GM23338 (cell line): ENCODE measurements at regions not wholly inside any gene's neighbourhood (a gene's known extent, or its start where the extent isn't known, plus 50 kb on each side); places are given as distances from the start of the nearest gene placed in this dataset.

ENCODE experiments used
- ATAC-seq: fragments of 200-7000 bp; cut with Tn5 transposase; 3 replicates; pipeline ENCODE4 v1.9.1; 2020
- DNase-seq: peaks from one replicate; pipeline ENCODE4 v3.0.0-alpha.2; 2015; ENCODE audit warnings: low spot score
- H2AFZ ChIP-seq: fragments of 200-600 bp; sonication (generic); 2 replicates; pipeline ENCODE4 v1.8.0; 2016; ENCODE audit warnings: antibody characterized with exemption, mild to moderate bottlenecking, moderate library complexity
- H3F3A ChIP-seq: fragments of 200-600 bp; sonication (generic); replicated peaks from 2 replicates; pipeline ENCODE4 v1.8.0; 2017; ENCODE audit warnings: antibody characterized with exemption, mixed run types, low read depth
- H3K27ac ChIP-seq: fragments of 200-600 bp; sonication (generic); 2 replicates; pipeline ENCODE4 v1.6.1; 2016; ENCODE audit warnings: low read depth
- H3K27me3 ChIP-seq: fragments of 200-600 bp; sonication (generic); 2 replicates; pipeline ENCODE4 v1.8.0; 2016; ENCODE audit warnings: mild to moderate bottlenecking, mixed run types, moderate library complexity; ENCODE audit not compliant: insufficient read depth
- H3K36me3 ChIP-seq: fragments of 200-600 bp; sonication (generic); 2 replicates; pipeline ENCODE4 v1.8.0; 2016; ENCODE audit warnings: mild to moderate bottlenecking; ENCODE audit not compliant: insufficient read depth
- H3K4me1 ChIP-seq: fragments of 200-600 bp; sonication (generic); 2 replicates; pipeline ENCODE4 v1.8.0; 2016; ENCODE audit warnings: mild to moderate bottlenecking, moderate library complexity; ENCODE audit not compliant: insufficient read depth
- H3K4me2 ChIP-seq: fragments of 200-600 bp; sonication (generic); 2 replicates; pipeline ENCODE4 v1.7.1; 2017; ENCODE audit warnings: mixed run types
- H3K4me3 ChIP-seq: fragments of 200-600 bp; sonication (generic); 2 replicates; pipeline ENCODE4 v1.6.1; 2016; ENCODE audit warnings: mixed run types
- H3K79me2 ChIP-seq: fragments of 200-600 bp; sonication (generic); replicated peaks from 2 replicates; pipeline ENCODE4 v1.8.0; 2017; ENCODE audit warnings: mild to moderate bottlenecking; ENCODE audit not compliant: insufficient read depth
- H3K9me2 ChIP-seq: fragments of 200-600 bp; sonication (generic); 2 replicates; pipeline ENCODE4 v1.8.0; 2017; ENCODE audit not compliant: insufficient read depth
- H4K20me1 ChIP-seq: fragments of 200-600 bp; sonication (generic); replicated peaks from 2 replicates; pipeline ENCODE4 v1.8.0; 2017; ENCODE audit warnings: mild to moderate bottlenecking; ENCODE audit not compliant: insufficient read depth
- H3K27ac Mint-ChIP-seq: 2 replicates; pipeline ENCODE4 v1.8.0; 2020; ENCODE audit warnings: inconsistent platforms, mild to moderate bottlenecking, moderate library complexity, mixed read lengths
- H3K27me3 Mint-ChIP-seq: 3 replicates; pipeline ENCODE4 v1.8.0; 2022; ENCODE audit warnings: low read depth, mild to moderate bottlenecking, moderate library complexity, mixed read lengths, inconsistent platforms; ENCODE audit not compliant: insufficient read depth, poor library complexity
- H3K36me3 Mint-ChIP-seq: 3 replicates; pipeline ENCODE4 v1.8.0; 2021; ENCODE audit warnings: low read depth, mild to moderate bottlenecking, inconsistent platforms, moderate library complexity, mixed read lengths
- H3K4me1 Mint-ChIP-seq: 3 replicates; pipeline ENCODE4 v1.8.0; 2020; ENCODE audit warnings: mild to moderate bottlenecking, inconsistent platforms, mixed read lengths
- H3K4me3 Mint-ChIP-seq: 3 replicates; pipeline ENCODE4 v1.8.0; 2021; ENCODE audit warnings: moderate library complexity, mild to moderate bottlenecking, inconsistent platforms, mixed read lengths
- H3K9me3 Mint-ChIP-seq: 3 replicates; pipeline ENCODE4 v1.8.0; 2020; ENCODE audit warnings: moderate library complexity, mild to moderate bottlenecking, inconsistent platforms, mixed read lengths
- CREB1 ChIP-seq: fragments of 250-450 bp; sonication (Bioruptor Pico); IDR thresholded peaks from 2 replicates; pipeline ENCODE4 v1.5.0; 2020; ENCODE audit warnings: low read depth, mild to moderate bottlenecking, moderate library complexity
- CTCF ChIP-seq, 2 experiments: fragments of 200-600 bp in 1 of 2; sonication (generic) in 1 of 2; conservative IDR thresholded peaks; 2 replicates each; pipeline versions ENCODE4 v1.5.1 to v1.6.1; 2016 to 2017; ENCODE audit warnings: antibody characterized with exemption in 2 of 2, low read depth in 2 of 2, mild to moderate bottlenecking in 2 of 2, moderate library complexity in 1 of 2
- EZH2 ChIP-seq: fragments of 200-600 bp; sonication (generic); IDR thresholded peaks from one replicate; pipeline ENCODE4 v1.8.0; 2017; ENCODE audit warnings: antibody characterized with exemption, mild to moderate bottlenecking, low read depth; ENCODE audit not compliant: unreplicated experiment
- EZH2phosphoT487 ChIP-seq: fragments of 200-600 bp; sonication (generic); IDR thresholded peaks from one replicate; pipeline ENCODE4 v1.8.1; 2018; ENCODE audit warnings: antibody characterized with exemption; ENCODE audit not compliant: unreplicated experiment
- JUNB ChIP-seq: IDR thresholded peaks from one replicate; pipeline ENCODE4 v1.6.1; 2016; ENCODE audit warnings: antibody characterized with exemption; ENCODE audit not compliant: unreplicated experiment
- NANOG ChIP-seq: IDR thresholded peaks from 2 replicates; pipeline ENCODE4 v1.6.1; 2016; ENCODE audit warnings: antibody characterized with exemption, borderline replicate concordance
- POLR2AphosphoS5 ChIP-seq: IDR thresholded peaks from 2 replicates; pipeline ENCODE4 v1.6.1; 2016; ENCODE audit warnings: antibody characterized with exemption, low read depth
- REST ChIP-seq: IDR thresholded peaks from one replicate; pipeline ENCODE4 v1.6.1; 2018; ENCODE audit warnings: antibody characterized with exemption; ENCODE audit not compliant: unreplicated experiment
- STAT1 ChIP-seq: IDR thresholded peaks from one replicate; pipeline ENCODE4 v1.6.1; 2016; ENCODE audit warnings: antibody characterized with exemption; ENCODE audit not compliant: unreplicated experiment
- ZNF114 ChIP-seq: fragments of 250-450 bp; sonication (Bioruptor Pico); IDR thresholded peaks from 2 replicates; pipeline ENCODE4 v1.5.0; 2020; ENCODE audit warnings: mild to moderate bottlenecking, moderate library complexity
- ZNF331 ChIP-seq: fragments of 250-450 bp; sonication (Bioruptor Pico); IDR thresholded peaks from 2 replicates; pipeline ENCODE4 v1.5.0; 2020; ENCODE audit warnings: low read depth, mild to moderate bottlenecking, moderate library complexity
- ZNF462 ChIP-seq: fragments of 250-450 bp; sonication (Bioruptor Pico); IDR thresholded peaks from 2 replicates; pipeline ENCODE4 v1.5.0; 2020; ENCODE audit warnings: mild to moderate bottlenecking, moderate library complexity

GRCh38 chr10:83533290-83533689 is 606.0 kb upstream of the GHITM start:
- no peak for ATAC-seq
- H3K9me3 Mint-ChIP-seq: no peaks in the 10 kb centered on the region
- H3K9me2 ChIP-seq: no peaks in the 10 kb centered on the region
- no peaks in the 10 kb centered on the region for H3K4me1 ChIP-seq
- no peak overlapping the region for H3K27ac Mint-ChIP-seq
- H3K4me2 ChIP-seq: no peak overlapping the region
- no peaks in the 10 kb centered on the region for H3K79me2 ChIP-seq
- H3K4me3 Mint-ChIP-seq: no peak overlapping the region
- H4K20me1 ChIP-seq: no peaks in the 10 kb centered on the region
- H3K27ac ChIP-seq: no peak overlapping the region
- no peaks in the 10 kb centered on the region for H3K27me3 ChIP-seq
- no peaks in the 10 kb centered on the region for H3K36me3 ChIP-seq
- H3K36me3 Mint-ChIP-seq: no peaks in the 10 kb centered on the region
- H3K4me1 Mint-ChIP-seq: no peaks in the 10 kb centered on the region
- TF ChIP-seq STAT1 (no peak), POLR2AphosphoS5 (no peak), NANOG (no peak)
- no peak overlapping the region for H2AFZ ChIP-seq
- DNase-seq: no peak
- no peaks in the 10 kb centered on the region for H3F3A ChIP-seq
- no peaks in the 10 kb centered on the region for H3K27me3 Mint-ChIP-seq
- no peak overlapping the region for H3K4me3 ChIP-seq

GRCh38 chr10:83536426-83536825 is 602.9 kb upstream of the GHITM start:
- DNase-seq (no peak), ATAC-seq (no peak)
- Histone ChIP-seq H3F3A (no peaks in the 10 kb centered on the region), H4K20me1 (no peaks in the 10 kb centered on the region), H3K4me3 (no peak overlapping the region), H3K79me2 (no peaks in the 10 kb centered on the region), H3K36me3 (no peaks in the 10 kb centered on the region), H2AFZ (no peak overlapping the region), H3K27me3 (no peaks in the 10 kb centered on the region), H3K4me1 (peaks cover 9% of the 10 kb centered on the region), H3K9me2 (no peaks in the 10 kb centered on the region), H3K4me2 (no peak overlapping the region), H3K27ac (no peak overlapping the region)
- no peak overlapping the region for H3K4me3 Mint-ChIP-seq
- no peak overlapping the region for H3K27ac Mint-ChIP-seq
- H3K9me3 Mint-ChIP-seq: no peaks in the 10 kb centered on the region
- no peaks in the 10 kb centered on the region for H3K27me3 Mint-ChIP-seq
- H3K36me3 Mint-ChIP-seq: no peaks in the 10 kb centered on the region
- peaks cover 16% of the 10 kb centered on the region for H3K4me1 Mint-ChIP-seq
- TF ChIP-seq EZH2 (no peak), NANOG (no peak), CREB1 (CRISPR knock-in tag) (no peak), REST (no peak), STAT1 (no peak), ZNF331 (CRISPR knock-in tag) (no peak), CTCF (conservative IDR thresholded peaks at IDR 0.05; ENCODE audit: low read depth in 2 of 2) (no peak), ZNF462 (CRISPR knock-in tag) (no peak), JUNB (no peak), POLR2AphosphoS5 (no peak), ZNF114 (CRISPR knock-in tag) (no peak), EZH2phosphoT487 (no peak)
